Body of pancreas (tissue), 4 donors: ENCODE measurements at regions not wholly inside any gene's neighbourhood (a gene's known extent, or its start where the extent isn't known, plus 50 kb on each side); places are given as distances from the start of the nearest gene placed in this dataset.

Experiments used
- POLR2A ChIP-seq, 3 donors: fragments of 450-650 bp; IDR thresholded peaks; one replicate each; pipeline ENCODE4 v1.6.1; 2016; ENCODE audit warnings: antibody characterized with exemption in 3 of 3, mild to moderate bottlenecking in 2 of 3
- TF ChIP-seq, protein P1 (sequence below), 7 experiments: fragments of 450-650 bp in 4 of 7; fragments of 200-600 bp in 3 of 7; sonication (generic) in 3 of 7; IDR thresholded peaks; one replicate each; pipeline ENCODE4 v1.5.1; 2016 to 2019; ENCODE audit warnings: antibody characterized with exemption in 7 of 7

- TF ChIP-seq, protein P1, sequence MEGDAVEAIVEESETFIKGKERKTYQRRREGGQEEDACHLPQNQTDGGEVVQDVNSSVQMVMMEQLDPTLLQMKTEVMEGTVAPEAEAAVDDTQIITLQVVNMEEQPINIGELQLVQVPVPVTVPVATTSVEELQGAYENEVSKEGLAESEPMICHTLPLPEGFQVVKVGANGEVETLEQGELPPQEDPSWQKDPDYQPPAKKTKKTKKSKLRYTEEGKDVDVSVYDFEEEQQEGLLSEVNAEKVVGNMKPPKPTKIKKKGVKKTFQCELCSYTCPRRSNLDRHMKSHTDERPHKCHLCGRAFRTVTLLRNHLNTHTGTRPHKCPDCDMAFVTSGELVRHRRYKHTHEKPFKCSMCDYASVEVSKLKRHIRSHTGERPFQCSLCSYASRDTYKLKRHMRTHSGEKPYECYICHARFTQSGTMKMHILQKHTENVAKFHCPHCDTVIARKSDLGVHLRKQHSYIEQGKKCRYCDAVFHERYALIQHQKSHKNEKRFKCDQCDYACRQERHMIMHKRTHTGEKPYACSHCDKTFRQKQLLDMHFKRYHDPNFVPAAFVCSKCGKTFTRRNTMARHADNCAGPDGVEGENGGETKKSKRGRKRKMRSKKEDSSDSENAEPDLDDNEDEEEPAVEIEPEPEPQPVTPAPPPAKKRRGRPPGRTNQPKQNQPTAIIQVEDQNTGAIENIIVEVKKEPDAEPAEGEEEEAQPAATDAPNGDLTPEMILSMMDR (IDR thresholded peaks at IDR 0.05) = no peak
- no peak for TF ChIP-seq POLR2A (IDR thresholded peaks at IDR 0.05)
Observed at GRCh38 chr7:115252461-115252860, 330.6 kb downstream of the MDFIC start.
